NCI-H1436 treated with DMSO at 0.1 percent for 48 hours (cell line): ENCODE measurements at regions not wholly inside any gene's neighbourhood (a gene's known extent, or its start where the extent isn't known, plus 50 kb on each side); places are given as distances from the start of the nearest gene placed in this dataset.
"Not testable (repeated sequence)": the region's sequence is repeated elsewhere in the genome, so short reads cannot be mapped to it uniquely, and the experiment has no call there.

Experiments used
- DNase-seq: peaks from one replicate; lab custom pipeline; 2025; lab: John Stamatoyannopoulos, UW

DNA sequence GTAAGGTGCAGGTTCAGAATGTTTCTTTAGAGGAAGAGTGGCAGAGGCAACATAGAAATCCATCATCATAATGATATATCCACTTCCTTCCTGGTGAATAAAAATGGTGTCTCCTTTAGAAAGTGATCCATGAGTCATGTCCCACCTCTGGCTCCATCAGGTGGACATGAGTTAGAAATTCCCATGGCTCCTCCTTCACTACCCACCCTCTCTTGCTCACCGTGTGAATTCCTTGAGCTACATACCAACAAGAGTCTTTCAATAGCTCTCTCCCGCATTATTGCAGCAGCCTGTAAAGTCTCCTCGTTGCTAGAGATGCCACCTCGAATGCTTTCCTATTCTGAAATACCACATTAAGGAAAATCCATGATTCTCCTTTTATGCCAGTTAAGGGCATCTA is 317.6 kb downstream of the LNPK start:
- no peak for DNase-seq

- DNase-seq, result no peak
These were observed 322.3 kb downstream of the LNPK start for GRCh38 chr2:175679728-175680127.

DNA sequence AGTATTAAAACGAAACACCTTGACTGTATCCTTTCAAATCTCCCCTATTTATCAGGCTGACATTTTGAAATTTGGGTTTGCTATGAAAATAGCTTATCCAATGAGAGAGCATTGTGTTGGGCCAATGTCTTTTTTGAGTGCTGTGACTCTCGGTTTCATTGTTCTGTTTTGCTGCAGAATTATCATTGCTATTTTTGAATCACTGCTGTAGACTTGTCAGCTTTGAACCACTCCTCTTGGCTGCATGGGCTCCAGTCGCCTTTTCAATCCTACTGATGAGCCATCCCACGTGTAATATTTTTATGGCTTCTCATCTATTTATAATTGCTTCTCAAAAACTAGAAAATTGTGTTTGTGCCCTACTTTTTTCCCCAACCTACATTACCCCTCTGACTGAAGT is 322.8 kb downstream of the LNPK start:
- DNase-seq, result no peak

DNA sequence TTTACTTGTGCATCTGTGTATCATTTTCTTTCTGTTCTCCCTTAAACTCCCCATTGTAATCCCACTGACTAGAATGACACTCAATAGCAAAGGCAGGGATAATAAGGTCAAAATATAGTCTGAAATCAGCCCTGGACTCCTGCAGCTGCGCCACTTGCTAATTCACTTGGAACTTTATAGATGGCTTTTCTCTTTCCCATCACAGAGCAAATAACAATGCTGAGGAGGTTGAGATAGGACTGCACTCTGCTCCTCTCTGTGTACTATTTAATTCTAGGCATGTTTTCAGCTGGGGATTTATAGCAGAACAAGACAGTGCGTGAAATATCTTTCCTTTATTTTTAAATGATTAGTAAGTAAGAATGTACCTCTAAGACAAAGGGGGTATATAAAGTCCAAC is 324.2 kb downstream of the LNPK start:
- no peak for DNase-seq

DNA sequence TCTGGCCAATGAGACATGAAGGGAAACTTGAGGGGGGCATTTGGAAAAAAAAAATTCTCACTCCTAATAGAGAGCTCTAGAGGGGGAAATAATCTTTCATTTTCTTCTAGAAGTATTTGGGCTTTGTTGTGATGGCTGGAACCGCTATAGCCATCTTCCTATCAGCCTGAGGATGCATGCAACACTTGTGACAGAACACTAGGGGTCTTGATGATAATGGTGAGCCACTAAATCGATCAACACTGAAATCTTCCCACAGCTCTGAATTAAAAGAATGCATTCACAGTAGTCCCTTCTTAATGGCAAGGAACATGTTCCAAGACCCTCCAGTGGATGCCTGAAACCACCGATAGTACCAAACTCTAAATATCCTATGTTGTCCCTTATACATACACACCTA is 325.3 kb downstream of the LNPK start:
- DNase-seq, result no peak

DNA sequence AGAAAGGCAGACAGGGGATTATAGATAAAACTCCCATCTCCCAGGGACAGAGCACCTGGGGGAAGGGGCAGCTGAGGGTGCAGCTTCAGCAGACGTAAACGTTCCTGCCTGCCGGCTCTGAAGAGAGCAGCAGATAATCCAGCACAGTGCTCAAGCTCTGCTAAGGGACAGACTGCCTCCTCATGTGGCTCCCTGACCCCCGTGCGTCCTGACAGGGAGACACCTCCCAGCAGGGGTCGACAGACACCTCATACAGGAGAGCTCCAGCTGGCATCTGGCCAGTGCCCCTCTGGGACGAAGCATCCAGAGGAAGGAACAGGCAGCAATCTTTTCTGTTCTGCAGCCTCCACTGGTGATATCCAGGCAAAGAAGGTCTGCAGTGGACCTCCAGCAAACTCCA is 333.3 kb downstream of the LNPK start:
- not testable (repeated sequence) for DNase-seq

DNA sequence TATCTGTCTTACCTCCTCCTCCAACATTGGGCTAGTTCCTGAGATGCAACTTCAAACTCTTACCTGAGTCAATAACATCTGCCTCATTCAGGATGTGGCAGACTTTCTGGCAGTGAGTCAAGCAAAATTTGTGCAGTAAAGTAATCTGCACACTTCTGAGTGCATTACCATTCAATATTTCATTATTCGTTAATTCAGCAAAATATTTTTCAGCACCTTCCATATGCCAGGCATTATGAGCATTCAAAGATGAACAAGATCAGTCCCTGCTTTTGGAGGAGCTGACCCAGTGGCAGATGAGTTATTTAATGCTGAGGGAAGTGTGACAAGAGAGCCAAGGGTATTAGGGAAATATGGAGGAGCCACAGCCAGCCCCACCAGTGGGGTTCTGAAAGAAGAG is 339.7 kb downstream of the LNPK start:
- DNase-seq, result no peak

DNA sequence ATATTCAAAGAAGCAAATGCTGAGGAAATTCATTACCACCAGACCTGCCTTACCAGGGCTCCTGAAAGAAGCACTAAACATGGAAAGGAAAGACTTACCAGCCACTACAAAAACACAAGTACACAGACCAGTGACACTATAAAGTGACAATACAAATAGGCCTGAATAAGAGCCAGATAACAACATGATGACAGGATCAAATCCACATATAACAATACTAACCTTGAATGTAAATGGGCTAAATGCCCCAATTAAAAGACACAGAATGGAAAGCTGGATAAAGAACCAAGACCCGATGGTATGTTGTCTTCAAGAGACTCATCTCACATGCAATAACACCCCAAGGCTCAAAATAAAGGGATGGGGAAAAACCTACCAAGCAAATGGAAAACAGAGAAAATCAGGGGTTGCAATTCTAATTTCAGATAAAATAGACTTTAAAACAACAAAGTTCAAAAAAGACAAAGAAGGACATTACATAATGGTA is 353.4 kb downstream of the LNPK start:
- no peak for DNase-seq

DNA sequence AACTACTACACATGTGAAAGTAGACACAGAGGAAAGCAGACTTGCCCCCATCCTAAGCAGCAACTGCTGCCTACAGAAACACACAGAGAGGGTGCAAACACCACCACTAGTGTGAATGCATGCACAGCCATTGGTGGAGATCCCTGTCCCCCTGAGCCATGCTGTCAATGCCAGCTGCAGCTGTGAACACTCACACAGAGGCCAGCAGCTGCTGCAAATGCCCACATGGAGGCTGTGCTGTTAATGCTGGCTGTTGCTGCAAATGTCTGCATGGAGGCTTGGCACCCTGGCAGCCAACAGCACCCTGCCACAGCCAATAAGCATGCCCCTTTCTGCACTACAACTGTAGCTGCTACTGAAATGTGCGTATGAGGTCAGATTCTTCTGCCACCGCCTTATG is 355.0 kb downstream of the LNPK start:
- DNase-seq, result no peak

DNA sequence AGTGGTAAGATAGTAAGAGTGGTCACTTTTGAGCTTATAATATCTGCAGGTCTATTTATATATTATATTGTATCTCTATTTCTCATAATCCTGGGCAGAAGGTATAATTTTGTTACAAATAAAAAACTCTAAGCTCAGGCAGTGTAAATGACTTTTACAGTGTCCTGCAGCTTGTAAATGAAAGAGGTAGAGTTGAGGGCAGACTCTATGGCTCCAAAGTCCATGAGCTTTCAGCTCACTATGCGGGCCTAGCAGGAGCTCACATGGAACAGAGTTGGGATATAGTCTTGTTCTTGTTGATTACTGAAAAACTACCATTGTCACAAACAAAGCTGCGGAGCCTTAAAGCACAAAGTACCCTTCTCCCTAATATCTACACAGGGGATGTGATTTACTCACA is 361.4 kb downstream of the LNPK start:
- DNase-seq, result no peak

- no peak for DNase-seq
These were observed 368.8 kb downstream of the LNPK start for GRCh38 chr2:175633227-175633626.

DNA sequence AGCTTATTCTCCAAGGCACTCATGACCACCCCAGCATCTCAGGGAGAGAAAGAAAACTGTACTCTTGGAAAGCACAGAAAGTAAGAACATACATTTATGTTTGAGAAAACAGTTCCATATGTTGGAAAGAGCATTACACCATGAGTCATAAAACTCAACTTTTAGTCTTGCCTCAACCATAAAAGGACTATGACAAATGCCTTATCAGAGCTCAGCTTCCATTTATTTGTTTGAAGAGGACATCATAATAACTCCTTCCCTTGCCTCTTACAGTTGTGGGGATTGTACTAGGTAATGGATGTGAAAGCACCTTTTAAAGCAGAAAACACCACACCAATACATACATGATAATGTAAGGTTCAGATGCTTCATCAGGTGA is 370.8 kb downstream of the LNPK start:
- no peak for DNase-seq

- no peak for DNase-seq
These were observed 371.5 kb downstream of the LNPK start for GRCh38 chr2:175630280-175631244.

DNA sequence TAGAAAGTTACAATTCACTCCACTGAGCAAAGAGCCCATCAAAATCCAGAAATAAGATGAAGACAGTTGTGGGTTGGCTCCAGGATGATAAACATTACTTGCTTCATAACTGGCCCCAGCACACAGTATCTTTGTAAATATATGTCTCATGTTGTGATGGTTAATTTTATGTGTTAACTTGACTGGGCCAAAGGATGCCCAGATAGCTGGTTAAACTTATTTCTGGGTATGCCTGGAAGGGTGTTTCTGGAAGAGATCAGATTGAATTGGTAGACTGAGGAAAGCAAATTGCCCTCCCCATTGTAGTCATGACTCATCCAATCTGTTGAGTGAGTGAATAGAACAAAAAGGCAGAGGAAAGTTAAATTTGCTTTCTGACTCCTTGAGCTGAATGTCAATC is 373.8 kb downstream of the LNPK start:
- DNase-seq, result no peak

DNA sequence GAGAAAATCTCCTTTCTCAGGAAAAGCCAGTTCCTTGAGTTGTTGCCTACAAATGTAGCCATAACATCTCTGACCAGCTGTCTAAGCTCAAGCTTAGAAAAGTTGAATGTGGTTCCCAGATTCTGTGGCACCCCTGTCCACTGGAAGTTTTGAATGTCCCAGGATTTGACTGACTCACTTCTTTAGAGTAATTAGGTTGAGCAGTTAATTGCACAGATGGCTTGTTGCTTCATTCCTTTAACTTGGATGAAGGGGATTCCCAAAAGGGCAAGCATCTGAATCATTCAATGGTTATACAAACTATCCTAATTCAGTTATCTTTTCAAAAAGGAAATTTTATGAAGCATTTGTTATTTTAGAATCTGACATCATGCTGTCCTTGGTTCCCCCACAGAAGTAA is 374.7 kb downstream of the LNPK start:
- no peak for DNase-seq

DNA sequence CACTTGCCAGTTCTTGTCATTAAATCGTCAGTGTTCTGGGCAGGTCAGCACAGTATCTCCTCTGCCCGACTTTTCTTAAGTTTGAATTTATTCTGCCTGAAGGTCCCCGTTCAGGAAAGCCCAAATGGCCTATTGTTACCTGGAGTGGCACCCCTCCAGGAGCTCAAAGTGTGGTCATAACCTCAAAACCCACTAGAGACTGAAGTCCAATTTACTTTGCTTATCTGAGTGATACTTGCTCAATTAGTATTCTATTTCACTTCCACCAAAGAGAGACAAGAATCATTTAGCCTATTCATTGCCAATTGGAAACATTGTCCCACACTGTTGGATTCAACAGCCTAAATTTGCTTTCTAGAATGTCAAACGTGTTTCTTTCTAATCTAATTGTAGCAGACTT is 375.3 kb downstream of the LNPK start:
- DNase-seq, result no peak

- DNase-seq, result no peak
These were observed 377.3 kb downstream of the LNPK start for GRCh38 chr2:175624785-175625184.

DNA sequence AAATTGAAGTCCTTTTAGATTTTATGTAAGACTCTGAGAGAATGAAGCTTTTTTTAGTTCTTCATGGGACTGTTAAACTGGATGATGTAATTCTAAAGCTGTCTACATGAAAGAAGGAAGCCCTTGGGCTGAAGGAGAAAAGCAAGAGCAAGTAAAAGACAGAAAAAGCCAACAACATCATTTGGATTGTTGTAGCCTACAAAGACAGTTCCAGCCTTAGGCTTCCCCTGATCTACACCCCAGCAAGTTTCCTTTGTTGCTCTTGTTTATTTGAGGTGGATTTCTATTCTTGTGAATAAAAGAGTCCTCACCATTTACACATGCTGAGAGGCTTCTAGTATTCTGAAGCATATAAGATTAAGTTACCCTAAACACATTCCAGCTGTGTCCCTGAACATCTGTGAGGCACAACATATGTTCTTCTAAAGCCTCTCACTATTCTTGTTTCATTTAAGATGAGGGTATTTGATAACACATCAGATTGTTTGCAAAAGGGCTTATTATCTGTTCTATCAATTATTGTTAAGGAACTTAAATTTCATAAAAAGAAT is 377.8 kb downstream of the LNPK start:
- DNase-seq, result no peak

DNA sequence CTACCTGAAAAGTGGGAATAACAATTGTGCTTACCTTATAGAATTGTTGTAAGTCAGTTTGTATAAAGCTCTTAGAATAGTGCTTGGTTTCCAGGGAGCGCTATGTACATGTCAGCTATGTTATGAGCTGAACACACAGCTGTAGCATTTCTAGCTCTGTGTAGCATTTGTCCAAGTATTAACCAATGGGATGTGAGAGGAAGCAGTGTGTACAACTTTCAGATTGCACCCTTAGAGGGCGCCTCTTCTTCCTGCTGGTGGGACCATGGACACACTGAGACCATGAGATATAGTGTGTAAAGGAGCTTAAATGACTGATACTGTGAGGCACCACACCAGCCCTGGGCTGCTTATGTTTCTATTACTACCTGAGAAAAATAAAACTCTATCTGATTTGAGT is 380.2 kb downstream of the LNPK start:
- no peak for DNase-seq

DNA sequence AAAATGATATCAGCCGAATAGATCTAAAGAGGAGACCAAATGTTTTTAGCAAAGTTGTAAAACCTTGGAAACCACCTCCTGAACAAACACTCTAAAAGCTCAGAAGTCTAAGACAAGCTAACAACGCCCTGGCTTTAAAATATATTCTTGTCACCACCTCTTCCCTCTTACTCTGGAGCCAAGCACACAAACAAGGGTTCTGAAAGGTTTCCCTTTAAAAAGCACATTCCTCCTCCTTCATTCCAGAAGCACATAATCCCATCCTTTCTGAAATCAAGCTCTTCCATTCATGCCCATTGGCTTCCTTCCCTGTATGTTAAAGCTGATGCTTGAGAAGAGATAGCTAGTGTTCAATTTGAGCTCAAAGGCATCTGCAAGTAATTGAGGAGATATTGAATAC is 382.0 kb downstream of the LNPK start:
- no peak for DNase-seq

- no peak for DNase-seq
These were observed 382.7 kb downstream of the LNPK start for GRCh38 chr2:175619179-175620045.

- DNase-seq, result no peak
These were observed 389.8 kb downstream of the LNPK start for GRCh38 chr2:175612280-175612679.
